GM10248 (cell line): ENCODE measurements at regions not wholly inside any gene's neighbourhood (a gene's known extent, or its start where the extent isn't known, plus 50 kb on each side); places are given as distances from the start of the nearest gene placed in this dataset.

Experiments used
- CTCF ChIA-PET: fragments of 300-600 bp; sonication (Branson Sonifier 250); formaldehyde crosslinking; extraction: SDS; loops from one replicate; lab custom pipeline; 2021; ENCODE audit warnings: antibody characterized with exemption; lab: Yijun Ruan, JAX
- POLR2A ChIA-PET: fragments of 350-650 bp; sonication (Branson Sonifier 250); formaldehyde crosslinking; extraction: SDS; loops from one replicate; lab custom pipeline; 2020; ENCODE audit warnings: antibody characterized with exemption; lab: Yijun Ruan, JAX
- DNase-seq: peaks from one replicate; pipeline ENCODE4 v3.0.0; 2012; ENCODE audit errors: extremely low spot score
- TF ChIP-seq, protein P1 (sequence below): IDR thresholded peaks from 2 replicates; pipeline ENCODE4 v1.5.1; 2012; ENCODE audit warnings: mild to moderate bottlenecking, low read depth; ENCODE audit errors: extremely low read depth, missing control alignments, control extremely low read depth

DNA sequence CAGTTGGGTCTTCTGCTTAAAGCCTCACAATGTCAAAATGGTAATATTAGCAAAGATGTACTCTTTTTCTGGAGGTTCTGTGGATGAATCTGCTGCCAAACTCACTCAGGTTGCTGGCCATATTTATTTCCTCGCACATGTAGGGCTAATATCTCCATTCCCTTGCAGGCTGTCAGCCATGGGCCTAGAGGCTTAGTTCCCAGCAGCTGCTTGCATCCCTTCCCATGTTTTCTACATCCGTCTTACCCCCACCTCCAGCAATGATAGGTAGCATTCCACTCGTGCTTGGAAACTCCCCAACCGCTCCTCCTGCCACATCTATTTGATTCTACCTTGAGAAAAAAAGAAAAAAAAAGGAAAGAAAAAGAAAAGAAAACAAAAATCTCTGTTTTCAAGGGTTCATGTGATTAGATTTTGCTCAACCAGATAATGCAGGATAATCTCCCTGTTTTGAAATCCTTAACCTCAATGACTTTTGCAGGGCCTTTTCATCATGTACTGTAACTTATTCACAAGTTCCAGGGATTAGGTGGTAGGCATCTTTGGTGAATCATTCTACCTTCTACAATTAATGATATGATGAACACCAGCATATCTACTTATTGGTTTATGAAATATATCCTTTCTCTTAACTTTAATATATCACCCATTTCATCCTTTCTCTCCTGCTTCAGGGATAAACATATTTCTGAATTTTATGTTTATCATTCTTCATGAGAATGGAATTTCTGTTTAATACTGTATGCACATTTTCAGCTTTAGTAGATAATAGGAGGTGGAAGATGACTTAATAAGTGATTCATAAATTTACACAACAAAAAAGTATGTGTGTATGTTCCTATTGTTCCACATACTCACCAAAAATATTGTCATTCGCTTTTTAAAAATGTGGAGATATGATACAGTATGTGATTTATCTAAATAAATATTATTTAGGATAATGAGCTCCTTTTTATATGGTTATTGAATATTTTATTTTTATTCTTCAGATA lies 931.9 kb downstream of the SLITRK5 start:
- CTCF ChIA-PET: no interaction called here
- no peak for DNase-seq
- TF ChIP-seq, protein P1, sequence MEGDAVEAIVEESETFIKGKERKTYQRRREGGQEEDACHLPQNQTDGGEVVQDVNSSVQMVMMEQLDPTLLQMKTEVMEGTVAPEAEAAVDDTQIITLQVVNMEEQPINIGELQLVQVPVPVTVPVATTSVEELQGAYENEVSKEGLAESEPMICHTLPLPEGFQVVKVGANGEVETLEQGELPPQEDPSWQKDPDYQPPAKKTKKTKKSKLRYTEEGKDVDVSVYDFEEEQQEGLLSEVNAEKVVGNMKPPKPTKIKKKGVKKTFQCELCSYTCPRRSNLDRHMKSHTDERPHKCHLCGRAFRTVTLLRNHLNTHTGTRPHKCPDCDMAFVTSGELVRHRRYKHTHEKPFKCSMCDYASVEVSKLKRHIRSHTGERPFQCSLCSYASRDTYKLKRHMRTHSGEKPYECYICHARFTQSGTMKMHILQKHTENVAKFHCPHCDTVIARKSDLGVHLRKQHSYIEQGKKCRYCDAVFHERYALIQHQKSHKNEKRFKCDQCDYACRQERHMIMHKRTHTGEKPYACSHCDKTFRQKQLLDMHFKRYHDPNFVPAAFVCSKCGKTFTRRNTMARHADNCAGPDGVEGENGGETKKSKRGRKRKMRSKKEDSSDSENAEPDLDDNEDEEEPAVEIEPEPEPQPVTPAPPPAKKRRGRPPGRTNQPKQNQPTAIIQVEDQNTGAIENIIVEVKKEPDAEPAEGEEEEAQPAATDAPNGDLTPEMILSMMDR: no peak
- POLR2A ChIA-PET: no interaction called here

DNA sequence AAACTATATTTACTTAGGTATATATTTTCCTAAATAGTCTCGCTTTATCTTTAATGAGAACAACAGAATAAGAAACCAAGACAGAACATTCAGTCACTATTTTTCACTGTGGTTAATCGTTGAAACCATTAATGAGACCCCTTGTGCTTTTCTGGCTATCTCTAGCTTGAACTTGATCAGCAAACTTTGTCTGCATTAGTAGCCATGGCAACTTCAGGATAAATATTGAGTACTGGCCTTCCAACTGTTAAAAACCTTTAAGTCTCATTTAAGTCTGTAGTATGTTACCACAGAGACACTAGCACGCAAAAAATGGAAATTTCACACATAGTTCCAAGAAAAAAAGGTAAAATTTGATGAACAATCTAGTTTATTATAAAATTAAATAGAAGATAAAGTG lies 946.0 kb downstream of the SLITRK5 start:
- ChIA-PET POLR2A (no interaction called here), CTCF (no interaction called here)
- TF ChIP-seq, protein P1: no peak
- DNase-seq: no peak

DNA sequence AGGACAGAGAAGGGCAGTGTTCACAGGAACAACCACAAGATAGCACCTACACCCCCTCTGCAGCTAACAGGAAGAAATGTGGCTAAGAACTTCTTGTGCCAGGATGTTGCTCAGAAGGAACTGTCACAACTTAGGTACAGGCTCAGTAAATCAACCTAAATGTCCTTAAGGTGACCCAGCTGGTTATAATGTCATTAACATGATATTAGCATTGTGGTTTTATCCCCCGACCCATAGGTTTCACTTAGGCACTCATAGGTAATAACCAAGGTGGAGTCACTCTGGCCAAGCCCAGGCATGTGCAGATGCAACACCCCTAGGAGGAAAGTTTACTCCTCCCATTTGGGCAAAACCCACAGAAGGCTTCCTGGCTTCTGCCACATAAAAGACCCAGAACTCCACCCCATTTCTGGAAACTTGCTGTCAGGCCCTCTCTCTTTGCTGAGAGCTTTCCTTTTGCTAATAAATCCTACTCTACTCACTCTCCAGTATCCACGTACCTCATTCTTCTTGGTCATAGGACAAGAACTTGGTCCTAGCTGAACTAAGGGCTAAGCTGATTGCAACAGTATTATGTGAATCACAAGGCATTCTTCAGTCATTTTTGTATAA lies 951.3 kb downstream of the SLITRK5 start:
- CTCF ChIA-PET: interaction anchor here (1.5 kb wide), 1 partner anchor 22 kb away, joined by 3 read pairs; no protein-coding TSS in a partner anchor
- POLR2A ChIA-PET: interaction anchor here (0.5 kb wide), 1 partner anchor 17 kb away, joined by 3 read pairs; no protein-coding TSS in a partner anchor
- no peak for DNase-seq
- TF ChIP-seq, protein P1: no peak

DNA sequence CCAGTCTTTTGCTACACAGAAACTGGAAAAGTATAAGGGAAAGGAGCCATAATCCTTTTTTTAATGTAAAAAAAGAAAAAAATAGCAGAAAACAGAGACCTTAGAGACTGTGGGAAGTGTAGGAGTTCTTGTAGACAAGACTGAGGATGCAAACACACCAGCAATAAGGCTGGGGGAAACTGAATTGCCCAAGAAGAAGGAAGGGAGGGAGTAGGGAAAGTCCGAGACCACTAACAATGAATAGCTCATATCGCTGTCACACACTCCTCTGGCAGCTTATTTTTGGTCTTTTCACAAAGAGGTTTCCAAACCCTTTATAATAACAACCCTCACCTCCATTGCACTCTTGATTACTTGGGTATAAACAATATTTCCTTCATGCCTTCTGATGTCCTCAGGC lies 952.0 kb downstream of the SLITRK5 start:
- TF ChIP-seq, protein P1: no peak
- CTCF ChIA-PET: interaction anchor here (0.7 to 1.5 kb wide), 2 partner anchors 17 to 23 kb away, joined by 3 read pairs; no protein-coding TSS in a partner anchor
- POLR2A ChIA-PET: interaction anchor here (0.5 kb wide), 1 partner anchor 18 kb away, joined by 3 read pairs; no protein-coding TSS in a partner anchor
- DNase-seq: no peak

DNA sequence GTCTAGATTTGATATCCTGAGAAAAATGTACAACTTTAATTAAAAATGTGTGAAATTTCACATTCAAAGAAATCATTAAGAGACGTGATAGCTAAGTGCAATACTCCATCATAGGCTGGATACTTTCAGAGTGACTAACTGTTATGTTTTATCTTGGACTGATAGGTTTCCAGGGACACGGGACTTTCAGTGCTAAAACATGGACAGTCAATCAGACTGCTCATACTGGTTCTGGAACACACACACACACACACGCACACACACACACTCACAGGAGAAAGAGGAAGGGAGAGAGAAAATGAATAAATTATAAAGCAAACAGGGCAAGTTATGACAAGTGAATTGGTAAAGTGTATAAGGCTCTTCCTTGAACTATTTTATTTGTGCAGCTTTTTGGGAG lies 955.9 kb downstream of the SLITRK5 start:
- POLR2A ChIA-PET: no interaction called here
- no peak for DNase-seq
- CTCF ChIA-PET: no interaction called here
- TF ChIP-seq, protein P1: no peak

DNA sequence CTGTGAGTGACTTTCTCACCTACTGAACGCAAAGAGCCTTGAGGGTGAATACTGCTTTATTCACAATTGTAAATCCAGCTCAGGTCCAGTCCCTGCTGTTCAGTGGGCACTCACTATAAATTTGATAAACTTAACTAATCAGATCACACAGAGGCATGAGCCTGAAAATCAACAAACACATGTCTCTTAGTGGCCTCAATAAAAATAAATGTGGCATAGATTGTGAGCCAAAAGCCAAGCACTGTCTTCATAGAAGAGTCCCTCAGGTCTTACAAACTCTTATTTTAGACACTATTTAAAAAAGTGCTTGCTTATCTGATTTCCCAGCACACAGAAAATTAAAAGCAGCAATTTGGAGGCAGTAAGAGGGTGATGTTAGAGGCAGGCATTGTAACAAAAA lies 957.7 kb downstream of the SLITRK5 start:
- TF ChIP-seq, protein P1: no peak
- DNase-seq: no peak
- ChIA-PET CTCF (no interaction called here), POLR2A (no interaction called here)
